ENCODE measurements at regions not wholly inside any gene's neighbourhood (a gene's known extent, or its start where the extent isn't known, plus 50 kb on each side); places are given as distances from the start of the nearest gene placed in this dataset.

- TF ChIP-seq CTCF (IDR thresholded peaks at IDR 0.05; ENCODE audit: low read depth, low read length) = no peak
- DNase-seq (ENCODE audit: low read depth in 2 of 2) = no peak
- no peak overlapping the region for H3K4me3 ChIP-seq (replicated peaks in 1 of 2; ENCODE audit: low read depth in 2 of 2, low read length in 2 of 2)
Observed at GRCh38 chr16:66193543-66194229, 172.8 kb upstream of the CDH5 start.

GRCh38 chr16:66190411-66190810 is 176.1 kb upstream of the CDH5 start:
- DNase-seq (ENCODE audit: low read depth in 2 of 2) = peak in 1 of 2 donors; percentile 1
- H3K4me3 ChIP-seq (replicated peaks in 1 of 2; ENCODE audit: low read depth in 2 of 2, low read length in 2 of 2) = no peak overlapping the region
- TF ChIP-seq CTCF (IDR thresholded peaks at IDR 0.05; ENCODE audit: low read depth, low read length) = no peak

- H3K4me3 ChIP-seq (replicated peaks in 1 of 2; ENCODE audit: low read depth in 2 of 2, low read length in 2 of 2) = no peak overlapping the region
- no peak for TF ChIP-seq CTCF (IDR thresholded peaks at IDR 0.05; ENCODE audit: low read depth, low read length)
- DNase-seq (ENCODE audit: low read depth in 2 of 2) = peak; percentile 64 to 89
Observed at GRCh38 chr16:66189951-66190350, 176.5 kb upstream of the CDH5 start.

GRCh38 chr16:66188917-66189725 is 177.4 kb upstream of the CDH5 start:
- peak; percentile 54 to 91 for DNase-seq (ENCODE audit: low read depth in 2 of 2)
- H3K4me3 ChIP-seq (replicated peaks in 1 of 2; ENCODE audit: low read depth in 2 of 2, low read length in 2 of 2) = no peak overlapping the region
- TF ChIP-seq CTCF (IDR thresholded peaks at IDR 0.05; ENCODE audit: low read depth, low read length) = no peak

GRCh38 chr16:66186251-66186785 is 180.2 kb upstream of the CDH5 start:
- no peak overlapping the region for H3K4me3 ChIP-seq (replicated peaks in 1 of 2; ENCODE audit: low read depth in 2 of 2, low read length in 2 of 2)
- peak in 1 of 2 donors; percentile 27 for DNase-seq (ENCODE audit: low read depth in 2 of 2)
- TF ChIP-seq CTCF (IDR thresholded peaks at IDR 0.05; ENCODE audit: low read depth, low read length) = no peak

- H3K4me3 ChIP-seq (replicated peaks in 1 of 2; ENCODE audit: low read depth in 2 of 2, low read length in 2 of 2) = no peak overlapping the region
- no peak for DNase-seq (ENCODE audit: low read depth in 2 of 2)
- no peak for TF ChIP-seq CTCF (IDR thresholded peaks at IDR 0.05; ENCODE audit: low read depth, low read length)
Observed at GRCh38 chr16:66182592-66182991, 183.9 kb upstream of the CDH5 start.

Measured in cardiac fibroblast (primary cell).